T1000 (cell line): ENCODE measurements at regions not wholly inside any gene's neighbourhood (a gene's known extent, or its start where the extent isn't known, plus 50 kb on each side); places are given as distances from the start of the nearest gene placed in this dataset.

Experiments
- DNase-seq: peaks from one replicate; lab custom pipeline; 2025; ENCODE audit warnings: mixed read lengths; lab: John Stamatoyannopoulos, UW

DNA sequence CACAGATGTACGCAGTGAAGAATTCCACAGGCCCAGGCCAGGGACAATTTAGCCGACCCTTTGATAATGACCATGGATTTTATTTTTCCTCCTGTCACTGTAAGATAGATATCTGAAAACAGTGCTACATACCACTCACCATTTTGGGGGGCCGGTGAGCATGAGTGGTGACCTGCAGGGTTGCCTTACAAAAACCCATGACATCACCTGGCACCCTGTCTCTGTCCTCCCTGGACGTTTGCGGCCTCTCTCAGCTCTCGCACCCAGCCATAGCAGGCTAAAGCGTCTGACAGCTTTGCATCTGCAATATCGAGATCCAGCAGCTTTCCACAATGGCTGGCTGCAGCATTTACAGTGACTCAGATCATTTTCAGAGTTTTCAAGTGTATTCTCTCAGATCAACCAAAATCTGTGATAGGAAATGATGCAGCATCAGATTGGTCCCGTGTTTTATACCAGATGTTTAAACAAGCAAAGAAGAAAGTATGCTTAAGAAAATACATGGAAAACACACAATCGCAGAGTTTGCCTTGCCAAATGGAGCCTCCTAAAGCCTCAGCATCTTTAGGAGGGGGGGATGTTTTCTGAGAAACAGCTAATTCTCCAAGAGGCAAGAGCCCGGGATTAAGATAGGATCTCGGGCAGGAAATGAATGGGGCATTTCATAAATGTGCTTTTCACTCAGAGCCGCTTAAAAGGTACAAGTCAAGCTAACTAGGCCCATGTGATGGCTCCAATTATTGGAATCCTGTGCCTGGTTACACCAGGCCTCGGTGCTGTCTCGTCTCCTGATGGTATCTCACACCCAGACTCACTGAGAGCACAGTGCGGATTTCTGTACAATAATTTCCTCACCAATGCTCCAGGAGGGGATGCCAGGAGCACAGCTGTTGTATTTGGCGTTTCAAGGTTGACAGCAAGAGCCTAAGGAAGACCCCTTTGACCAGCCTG lies 257.3 kb downstream of the XXYLT1 start:
- DNase-seq = no peak

DNA sequence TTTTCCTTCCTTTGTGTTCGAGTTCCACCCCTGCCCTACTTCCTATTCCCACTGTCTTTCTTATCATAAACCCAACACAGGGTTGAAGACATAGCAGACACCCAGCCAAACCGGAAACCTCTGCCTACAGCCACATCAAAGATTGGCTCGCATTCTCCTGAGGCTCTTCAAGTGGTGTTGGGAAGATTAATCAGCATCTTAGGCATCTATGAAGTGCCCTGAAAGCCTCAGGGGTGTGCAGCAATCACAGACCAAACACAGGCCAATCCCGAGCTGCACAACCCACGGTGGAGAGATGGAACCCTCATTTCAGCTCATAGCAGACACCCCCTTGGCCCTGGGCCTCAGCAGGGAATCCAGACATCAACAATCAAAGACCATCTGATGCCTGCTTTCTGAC lies 255.9 kb downstream of the XXYLT1 start:
- no peak for DNase-seq

DNA sequence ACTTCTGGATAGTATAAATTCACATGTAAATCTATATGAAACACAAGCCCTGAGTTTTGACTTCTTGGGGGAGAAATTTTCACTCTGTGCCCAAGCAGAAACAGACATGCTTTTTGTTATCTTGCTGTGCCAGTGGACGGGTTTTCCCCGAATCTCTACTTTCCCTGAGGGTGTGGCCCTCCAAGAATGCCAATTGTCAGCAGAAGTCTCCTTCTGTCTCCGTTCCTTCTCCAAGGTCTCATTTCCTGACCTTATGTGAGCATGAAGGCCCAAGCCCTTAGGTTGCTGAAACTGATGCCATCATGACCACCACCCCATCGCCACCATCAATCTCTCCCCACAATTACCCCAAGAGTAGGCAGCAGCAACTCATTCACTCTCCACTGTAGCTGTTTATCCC lies 253.8 kb downstream of the XXYLT1 start:
- DNase-seq = no peak
